ENCODE measurements at regions not wholly inside any gene's neighbourhood (a gene's known extent, or its start where the extent isn't known, plus 50 kb on each side); places are given as distances from the start of the nearest gene placed in this dataset.

DNA sequence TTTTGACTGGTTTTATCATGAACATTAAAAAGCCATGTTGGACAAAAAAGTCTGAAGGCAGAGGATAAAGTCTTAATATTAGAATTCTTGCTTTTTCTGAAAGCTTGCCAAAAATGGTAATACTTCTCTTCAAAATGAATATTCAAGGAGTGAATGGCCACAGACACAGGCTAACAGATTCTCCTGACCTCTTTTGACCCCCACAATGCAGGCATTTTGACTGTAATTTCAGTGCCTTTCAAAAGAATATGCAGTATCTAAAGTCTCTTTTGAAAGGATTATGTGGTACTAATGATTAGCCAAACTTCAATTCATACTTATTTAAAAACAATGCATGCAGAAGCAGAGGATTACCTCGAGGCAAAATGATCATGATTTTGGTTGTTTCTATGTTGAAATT lies 557.8 kb upstream of the GCFC2 start:
- TF ChIP-seq POLR2AphosphoS5 (IDR thresholded peaks at IDR 0.05; ENCODE audit: low read depth, low read length), result no peak
- TF ChIP-seq, protein P1, sequence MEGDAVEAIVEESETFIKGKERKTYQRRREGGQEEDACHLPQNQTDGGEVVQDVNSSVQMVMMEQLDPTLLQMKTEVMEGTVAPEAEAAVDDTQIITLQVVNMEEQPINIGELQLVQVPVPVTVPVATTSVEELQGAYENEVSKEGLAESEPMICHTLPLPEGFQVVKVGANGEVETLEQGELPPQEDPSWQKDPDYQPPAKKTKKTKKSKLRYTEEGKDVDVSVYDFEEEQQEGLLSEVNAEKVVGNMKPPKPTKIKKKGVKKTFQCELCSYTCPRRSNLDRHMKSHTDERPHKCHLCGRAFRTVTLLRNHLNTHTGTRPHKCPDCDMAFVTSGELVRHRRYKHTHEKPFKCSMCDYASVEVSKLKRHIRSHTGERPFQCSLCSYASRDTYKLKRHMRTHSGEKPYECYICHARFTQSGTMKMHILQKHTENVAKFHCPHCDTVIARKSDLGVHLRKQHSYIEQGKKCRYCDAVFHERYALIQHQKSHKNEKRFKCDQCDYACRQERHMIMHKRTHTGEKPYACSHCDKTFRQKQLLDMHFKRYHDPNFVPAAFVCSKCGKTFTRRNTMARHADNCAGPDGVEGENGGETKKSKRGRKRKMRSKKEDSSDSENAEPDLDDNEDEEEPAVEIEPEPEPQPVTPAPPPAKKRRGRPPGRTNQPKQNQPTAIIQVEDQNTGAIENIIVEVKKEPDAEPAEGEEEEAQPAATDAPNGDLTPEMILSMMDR (IDR thresholded peaks at IDR 0.05), result no peak
- no peak for TF ChIP-seq CHD2 (IDR thresholded peaks at IDR 0.05; ENCODE audit: low read length, partially characterized antibody)
- TF ChIP-seq MEF2A (IDR thresholded peaks at IDR 0.05; ENCODE audit: borderline replicate concordance, low read depth), result no peak
- TF ChIP-seq, protein P2, sequence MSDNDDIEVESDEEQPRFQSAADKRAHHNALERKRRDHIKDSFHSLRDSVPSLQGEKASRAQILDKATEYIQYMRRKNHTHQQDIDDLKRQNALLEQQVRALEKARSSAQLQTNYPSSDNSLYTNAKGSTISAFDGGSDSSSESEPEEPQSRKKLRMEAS (IDR thresholded peaks at IDR 0.05; ENCODE audit: low read depth), result no peak
- TF ChIP-seq, protein P3, sequence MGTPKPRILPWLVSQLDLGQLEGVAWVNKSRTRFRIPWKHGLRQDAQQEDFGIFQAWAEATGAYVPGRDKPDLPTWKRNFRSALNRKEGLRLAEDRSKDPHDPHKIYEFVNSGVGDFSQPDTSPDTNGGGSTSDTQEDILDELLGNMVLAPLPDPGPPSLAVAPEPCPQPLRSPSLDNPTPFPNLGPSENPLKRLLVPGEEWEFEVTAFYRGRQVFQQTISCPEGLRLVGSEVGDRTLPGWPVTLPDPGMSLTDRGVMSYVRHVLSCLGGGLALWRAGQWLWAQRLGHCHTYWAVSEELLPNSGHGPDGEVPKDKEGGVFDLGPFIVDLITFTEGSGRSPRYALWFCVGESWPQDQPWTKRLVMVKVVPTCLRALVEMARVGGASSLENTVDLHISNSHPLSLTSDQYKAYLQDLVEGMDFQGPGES (IDR thresholded peaks at IDR 0.05; ENCODE audit: low read depth, low read length), result no peak
- TF ChIP-seq, protein P4, sequence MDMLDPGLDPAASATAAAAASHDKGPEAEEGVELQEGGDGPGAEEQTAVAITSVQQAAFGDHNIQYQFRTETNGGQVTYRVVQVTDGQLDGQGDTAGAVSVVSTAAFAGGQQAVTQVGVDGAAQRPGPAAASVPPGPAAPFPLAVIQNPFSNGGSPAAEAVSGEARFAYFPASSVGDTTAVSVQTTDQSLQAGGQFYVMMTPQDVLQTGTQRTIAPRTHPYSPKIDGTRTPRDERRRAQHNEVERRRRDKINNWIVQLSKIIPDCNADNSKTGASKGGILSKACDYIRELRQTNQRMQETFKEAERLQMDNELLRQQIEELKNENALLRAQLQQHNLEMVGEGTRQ (IDR thresholded peaks at IDR 0.05; ENCODE audit: borderline replicate concordance, low read depth, low read length), result no peak
- TF ChIP-seq EP300 (IDR thresholded peaks at IDR 0.05; ENCODE audit: borderline replicate concordance in 1 of 2, low read depth in 1 of 2, low read length in 1 of 2), result no peak
- TF ChIP-seq YY1 (IDR thresholded peaks at IDR 0.05; ENCODE audit: low read depth), result no peak
- TF ChIP-seq JUND (IDR thresholded peaks at IDR 0.05), result no peak
- TF ChIP-seq, protein P5, sequence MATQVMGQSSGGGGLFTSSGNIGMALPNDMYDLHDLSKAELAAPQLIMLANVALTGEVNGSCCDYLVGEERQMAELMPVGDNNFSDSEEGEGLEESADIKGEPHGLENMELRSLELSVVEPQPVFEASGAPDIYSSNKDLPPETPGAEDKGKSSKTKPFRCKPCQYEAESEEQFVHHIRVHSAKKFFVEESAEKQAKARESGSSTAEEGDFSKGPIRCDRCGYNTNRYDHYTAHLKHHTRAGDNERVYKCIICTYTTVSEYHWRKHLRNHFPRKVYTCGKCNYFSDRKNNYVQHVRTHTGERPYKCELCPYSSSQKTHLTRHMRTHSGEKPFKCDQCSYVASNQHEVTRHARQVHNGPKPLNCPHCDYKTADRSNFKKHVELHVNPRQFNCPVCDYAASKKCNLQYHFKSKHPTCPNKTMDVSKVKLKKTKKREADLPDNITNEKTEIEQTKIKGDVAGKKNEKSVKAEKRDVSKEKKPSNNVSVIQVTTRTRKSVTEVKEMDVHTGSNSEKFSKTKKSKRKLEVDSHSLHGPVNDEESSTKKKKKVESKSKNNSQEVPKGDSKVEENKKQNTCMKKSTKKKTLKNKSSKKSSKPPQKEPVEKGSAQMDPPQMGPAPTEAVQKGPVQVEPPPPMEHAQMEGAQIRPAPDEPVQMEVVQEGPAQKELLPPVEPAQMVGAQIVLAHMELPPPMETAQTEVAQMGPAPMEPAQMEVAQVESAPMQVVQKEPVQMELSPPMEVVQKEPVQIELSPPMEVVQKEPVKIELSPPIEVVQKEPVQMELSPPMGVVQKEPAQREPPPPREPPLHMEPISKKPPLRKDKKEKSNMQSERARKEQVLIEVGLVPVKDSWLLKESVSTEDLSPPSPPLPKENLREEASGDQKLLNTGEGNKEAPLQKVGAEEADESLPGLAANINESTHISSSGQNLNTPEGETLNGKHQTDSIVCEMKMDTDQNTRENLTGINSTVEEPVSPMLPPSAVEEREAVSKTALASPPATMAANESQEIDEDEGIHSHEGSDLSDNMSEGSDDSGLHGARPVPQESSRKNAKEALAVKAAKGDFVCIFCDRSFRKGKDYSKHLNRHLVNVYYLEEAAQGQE (IDR thresholded peaks at IDR 0.05; ENCODE audit: low read depth, low read length), result no peak
- no peak for TF ChIP-seq MXI1 (IDR thresholded peaks at IDR 0.05; ENCODE audit: low read depth, low read length)
